ENCODE measurements at regions not wholly inside any gene's neighbourhood (a gene's known extent, or its start where the extent isn't known, plus 50 kb on each side); places are given as distances from the start of the nearest gene placed in this dataset.
A peak's percentile ranks its signal among the peaks of the same experiment; 100 is the strongest.

GRCh38 chrX:98409867-98410266, 1526.2 kb downstream of the RPA4 start:
- H3K27ac ChIP-seq: no peak overlapping the region
- TF ChIP-seq CTCF (conservative IDR thresholded peaks at IDR 0.05) (no peak), ZFX (IDR thresholded peaks at IDR 0.05) (no peak)

- no peak overlapping the region for H3K27ac ChIP-seq
Measured at GRCh38 chrX:98412058-98412457, 1528.3 kb downstream of the RPA4 start.

GRCh38 chrX:98422536-98422935, 1538.8 kb downstream of the RPA4 start:
- TF ChIP-seq ZFX (IDR thresholded peaks at IDR 0.05) (no peak), CTCF (conservative IDR thresholded peaks at IDR 0.05) (no peak)
- H3K27ac ChIP-seq: no peak overlapping the region

More at GRCh38 chrX:98412058-98412457, 1528.3 kb downstream of the RPA4 start:
- TF ChIP-seq ZFX (IDR thresholded peaks at IDR 0.05): no peak
- TF ChIP-seq CTCF (conservative IDR thresholded peaks at IDR 0.05): no peak

GRCh38 chrX:98432413-98432812, 1548.7 kb downstream of the RPA4 start:
- no peak overlapping the region for H3K27ac ChIP-seq
- TF ChIP-seq ZFX (IDR thresholded peaks at IDR 0.05) (no peak), CTCF (conservative IDR thresholded peaks at IDR 0.05) (no peak)

GRCh38 chrX:98448524-98448923, 1564.8 kb downstream of the RPA4 start:
- no peak overlapping the region for H3K27ac ChIP-seq

GRCh38 chrX:98452456-98452855, 1568.7 kb downstream of the RPA4 start:
- TF ChIP-seq CTCF (conservative IDR thresholded peaks at IDR 0.05) (no peak), ZFX (IDR thresholded peaks at IDR 0.05) (no peak)
- no peak overlapping the region for H3K27ac ChIP-seq

More at GRCh38 chrX:98448524-98448923, 1564.8 kb downstream of the RPA4 start:
- TF ChIP-seq ZFX (IDR thresholded peaks at IDR 0.05) (no peak), CTCF (conservative IDR thresholded peaks at IDR 0.05) (0 out of 2 replicates have a peak, but pooled peaks have one; percentile 13)

GRCh38 chrX:98459669-98460068, 1576.0 kb downstream of the RPA4 start:
- TF ChIP-seq ZFX (IDR thresholded peaks at IDR 0.05) (no peak), CTCF (conservative IDR thresholded peaks at IDR 0.05) (no peak)
- no peak overlapping the region for H3K27ac ChIP-seq
